Astrocyte (in vitro differentiated cells and primary cell): ENCODE measurements at regions not wholly inside any gene's neighbourhood (a gene's known extent, or its start where the extent isn't known, plus 50 kb on each side); places are given as distances from the start of the nearest gene placed in this dataset.

Experiments
- EZH2 ChIP-seq: IDR thresholded peaks from 2 replicates; pipeline ENCODE4 v1.6.1; 2012; ENCODE audit warnings: mild to moderate bottlenecking, low read length, inconsistent platforms; ENCODE audit not compliant: insufficient read depth
- TF ChIP-seq, protein P1 (sequence below): IDR thresholded peaks from 2 replicates; pipeline ENCODE4 v1.5.1; 2011; ENCODE audit warnings: low read depth, mild to moderate bottlenecking, inconsistent platforms, low read length, moderate library complexity; ENCODE audit not compliant: insufficient read depth

- TF ChIP-seq, protein P1, sequence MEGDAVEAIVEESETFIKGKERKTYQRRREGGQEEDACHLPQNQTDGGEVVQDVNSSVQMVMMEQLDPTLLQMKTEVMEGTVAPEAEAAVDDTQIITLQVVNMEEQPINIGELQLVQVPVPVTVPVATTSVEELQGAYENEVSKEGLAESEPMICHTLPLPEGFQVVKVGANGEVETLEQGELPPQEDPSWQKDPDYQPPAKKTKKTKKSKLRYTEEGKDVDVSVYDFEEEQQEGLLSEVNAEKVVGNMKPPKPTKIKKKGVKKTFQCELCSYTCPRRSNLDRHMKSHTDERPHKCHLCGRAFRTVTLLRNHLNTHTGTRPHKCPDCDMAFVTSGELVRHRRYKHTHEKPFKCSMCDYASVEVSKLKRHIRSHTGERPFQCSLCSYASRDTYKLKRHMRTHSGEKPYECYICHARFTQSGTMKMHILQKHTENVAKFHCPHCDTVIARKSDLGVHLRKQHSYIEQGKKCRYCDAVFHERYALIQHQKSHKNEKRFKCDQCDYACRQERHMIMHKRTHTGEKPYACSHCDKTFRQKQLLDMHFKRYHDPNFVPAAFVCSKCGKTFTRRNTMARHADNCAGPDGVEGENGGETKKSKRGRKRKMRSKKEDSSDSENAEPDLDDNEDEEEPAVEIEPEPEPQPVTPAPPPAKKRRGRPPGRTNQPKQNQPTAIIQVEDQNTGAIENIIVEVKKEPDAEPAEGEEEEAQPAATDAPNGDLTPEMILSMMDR: no peak
- TF ChIP-seq EZH2: no peak
Observed at GRCh38 chr10:128237710-128238109, 111.5 kb upstream of the MKI67 start.
